D721Med (cell line): ENCODE measurements at regions not wholly inside any gene's neighbourhood (a gene's known extent, or its start where the extent isn't known, plus 50 kb on each side); places are given as distances from the start of the nearest gene placed in this dataset.

Source experiments
- DNase-seq: peaks from one replicate; pipeline ENCODE4 v3.0.0; 2011; ENCODE audit warnings: low spot score; ENCODE audit not compliant: insufficient read length
- FAIRE-seq: peaks from 2 replicates; lab custom pipeline; 2011; peaks lifted over from hg19 to GRCh38; lab: Jason Lieb, UNC
- TF ChIP-seq, protein P1 (sequence below): IDR thresholded peaks from 2 replicates; pipeline ENCODE4 v1.5.1; 2012; ENCODE audit warnings: mild to moderate bottlenecking, control low read depth; ENCODE audit not compliant: insufficient read depth; ENCODE audit errors: missing control alignments

DNA sequence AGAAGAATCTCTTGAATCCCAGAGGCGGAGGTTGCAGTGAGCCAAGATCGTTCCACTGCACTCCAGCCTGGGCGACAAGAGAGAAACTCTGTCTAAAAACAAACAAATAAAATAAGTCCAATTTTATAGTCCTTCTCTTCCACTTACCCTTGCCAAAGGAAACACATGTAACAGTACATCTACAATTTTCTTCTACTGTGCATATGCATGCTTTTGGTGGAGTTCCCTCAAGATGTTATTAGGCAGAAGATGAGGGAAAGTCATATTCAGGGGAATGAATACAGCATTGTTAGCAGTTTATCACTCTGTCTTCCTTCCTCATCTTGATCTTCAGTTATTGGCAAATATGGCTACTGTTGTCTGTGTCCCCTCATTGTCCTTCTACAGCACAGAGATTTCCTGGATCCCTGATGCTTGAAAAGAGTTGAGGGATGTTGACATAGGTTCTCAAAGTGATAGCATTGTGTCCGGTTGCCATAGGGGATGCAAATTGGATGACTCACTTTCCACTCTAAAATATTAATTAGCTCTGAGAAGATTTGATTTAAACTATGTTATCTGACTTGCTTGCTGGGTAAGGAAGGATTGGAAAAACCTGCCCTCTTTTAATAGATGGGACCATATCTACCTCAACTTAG lies 1173.6 kb downstream of the KCNT2 start:
- FAIRE-seq = peak; percentile 21

DNA sequence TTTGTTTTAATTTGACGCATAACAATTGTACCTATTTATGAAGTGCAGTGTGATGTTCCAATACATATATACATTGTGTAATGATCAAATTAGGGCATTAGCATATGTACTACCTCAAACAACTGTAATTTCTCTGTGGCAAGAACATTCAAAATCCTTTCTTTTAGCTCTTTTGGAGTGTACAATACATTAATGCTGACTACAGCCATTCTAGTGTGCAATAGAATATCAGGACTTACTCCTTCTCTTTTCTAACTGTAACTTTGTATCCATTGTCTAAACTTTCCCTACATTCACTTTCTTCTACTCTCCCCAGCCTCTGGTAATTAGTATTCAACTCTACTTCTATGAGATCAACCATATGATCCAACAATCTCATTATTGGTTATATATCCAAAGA lies 1177.4 kb downstream of the KCNT2 start:
- FAIRE-seq (peak; percentile 81), DNase-seq (no peak)
- TF ChIP-seq, protein P1, sequence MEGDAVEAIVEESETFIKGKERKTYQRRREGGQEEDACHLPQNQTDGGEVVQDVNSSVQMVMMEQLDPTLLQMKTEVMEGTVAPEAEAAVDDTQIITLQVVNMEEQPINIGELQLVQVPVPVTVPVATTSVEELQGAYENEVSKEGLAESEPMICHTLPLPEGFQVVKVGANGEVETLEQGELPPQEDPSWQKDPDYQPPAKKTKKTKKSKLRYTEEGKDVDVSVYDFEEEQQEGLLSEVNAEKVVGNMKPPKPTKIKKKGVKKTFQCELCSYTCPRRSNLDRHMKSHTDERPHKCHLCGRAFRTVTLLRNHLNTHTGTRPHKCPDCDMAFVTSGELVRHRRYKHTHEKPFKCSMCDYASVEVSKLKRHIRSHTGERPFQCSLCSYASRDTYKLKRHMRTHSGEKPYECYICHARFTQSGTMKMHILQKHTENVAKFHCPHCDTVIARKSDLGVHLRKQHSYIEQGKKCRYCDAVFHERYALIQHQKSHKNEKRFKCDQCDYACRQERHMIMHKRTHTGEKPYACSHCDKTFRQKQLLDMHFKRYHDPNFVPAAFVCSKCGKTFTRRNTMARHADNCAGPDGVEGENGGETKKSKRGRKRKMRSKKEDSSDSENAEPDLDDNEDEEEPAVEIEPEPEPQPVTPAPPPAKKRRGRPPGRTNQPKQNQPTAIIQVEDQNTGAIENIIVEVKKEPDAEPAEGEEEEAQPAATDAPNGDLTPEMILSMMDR = no peak

More for the DNA sequence above, 1173.6 kb downstream of the KCNT2 start:
- DNase-seq = no peak
- TF ChIP-seq, protein P1 = no peak

DNA sequence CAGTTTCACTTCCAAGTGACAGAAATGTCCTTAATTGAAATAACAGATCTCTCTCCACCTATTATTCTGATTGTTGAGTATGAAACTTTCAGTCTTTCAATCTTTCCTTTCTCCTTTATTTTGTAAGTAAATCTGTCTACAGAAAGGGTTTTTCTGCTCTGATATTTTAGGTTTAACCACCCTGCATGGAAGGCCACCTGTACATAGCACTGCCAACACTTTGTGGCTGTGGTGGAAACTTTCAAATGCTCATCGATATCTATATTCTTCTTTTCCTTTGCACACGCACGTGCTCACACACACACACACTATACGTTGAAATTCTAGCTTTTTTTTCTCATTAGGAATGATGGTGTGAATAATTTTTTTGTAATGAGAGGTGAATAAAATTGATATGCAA lies 1179.3 kb downstream of the KCNT2 start:
- FAIRE-seq (peak; percentile 48), DNase-seq (no peak)
- TF ChIP-seq, protein P1 = no peak

DNA sequence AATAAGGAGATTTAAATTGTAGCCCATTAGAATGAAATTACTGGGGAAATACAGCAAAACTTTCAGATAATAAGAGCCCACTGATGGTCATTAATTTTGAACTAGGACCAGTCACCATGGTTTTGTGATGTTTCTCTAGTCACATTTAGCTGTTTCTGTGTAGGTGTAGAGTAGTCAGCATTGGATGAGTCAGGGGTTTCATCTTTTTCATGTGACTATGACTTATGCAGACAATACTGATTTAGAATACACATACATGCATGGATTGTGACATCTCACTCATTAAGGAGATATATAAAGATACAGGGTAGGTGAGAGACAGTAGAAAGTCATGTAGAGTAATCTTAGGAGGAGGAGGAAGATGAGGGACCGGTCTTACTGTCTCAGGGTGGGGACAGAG lies 1192.7 kb downstream of the KCNT2 start:
- peak; percentile 68 for FAIRE-seq
- TF ChIP-seq, protein P1 = no peak
- no peak for DNase-seq

DNA sequence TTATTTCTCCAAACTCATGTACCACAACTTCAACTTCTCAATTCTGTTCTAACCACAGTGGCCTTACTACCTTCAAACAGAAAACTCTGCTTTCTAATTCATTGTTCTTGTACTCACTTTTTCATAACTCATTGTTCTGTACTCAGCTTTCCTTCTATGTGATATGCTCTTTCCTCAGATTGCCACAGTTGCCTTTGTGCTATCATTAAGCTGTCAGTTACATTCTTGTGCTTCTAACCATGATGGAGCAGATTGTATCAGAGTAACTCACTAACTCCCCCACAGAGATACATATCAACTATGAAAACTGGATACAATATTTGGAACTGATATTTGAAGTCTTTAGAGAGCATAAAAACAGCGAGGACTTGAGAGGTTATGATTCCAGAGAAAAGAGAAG lies 1213.7 kb downstream of the KCNT2 start:
- TF ChIP-seq, protein P1 = no peak
- FAIRE-seq (no peak), DNase-seq (no peak)

DNA sequence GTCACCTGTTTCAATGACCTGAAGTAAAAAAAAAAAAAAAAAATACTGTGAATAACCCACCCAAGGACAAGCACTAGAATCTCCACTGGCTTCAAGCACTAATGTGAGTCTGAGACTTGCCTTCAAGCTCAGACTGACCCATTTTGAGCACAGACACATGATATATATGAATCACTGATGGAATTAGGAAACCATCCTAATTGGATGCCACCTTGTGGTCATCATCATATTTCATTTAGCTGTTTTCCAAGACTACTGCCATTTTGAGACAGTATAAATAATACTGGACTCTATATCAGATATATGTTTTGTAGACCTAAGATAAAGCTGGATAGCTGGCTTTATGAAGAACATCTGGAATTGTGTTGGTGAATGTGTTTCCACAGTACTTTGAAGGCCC lies 1232.0 kb downstream of the KCNT2 start:
- DNase-seq = no peak
- TF ChIP-seq, protein P1 = no peak
- peak; percentile 11 for FAIRE-seq

DNA sequence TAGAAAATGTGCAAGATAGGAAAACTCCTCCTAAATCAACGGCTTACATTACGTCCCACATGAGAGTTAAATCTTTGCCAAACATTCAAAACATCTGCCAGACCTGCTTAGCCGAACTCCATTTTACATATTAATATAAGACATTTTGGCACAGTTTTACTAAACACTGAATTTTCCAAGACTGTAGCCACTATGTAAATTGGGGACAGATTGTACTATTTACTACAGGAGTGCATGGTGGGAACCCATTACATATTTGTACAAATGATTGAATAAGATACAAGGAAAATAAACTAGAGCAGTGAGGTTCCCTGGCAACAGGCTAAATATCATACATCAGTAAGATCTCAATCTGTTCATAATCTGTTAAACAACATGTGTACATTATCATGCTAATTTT lies 1234.4 kb downstream of the KCNT2 start:
- TF ChIP-seq, protein P1 = no peak
- FAIRE-seq = peak; percentile 86
- no peak for DNase-seq
